ENCODE measurements at regions not wholly inside any gene's neighbourhood (a gene's known extent, or its start where the extent isn't known, plus 50 kb on each side); places are given as distances from the start of the nearest gene placed in this dataset.
"Not testable (repeated sequence)": the region's sequence is repeated elsewhere in the genome, so short reads cannot be mapped to it uniquely, and the experiment has no call there.

DNA sequence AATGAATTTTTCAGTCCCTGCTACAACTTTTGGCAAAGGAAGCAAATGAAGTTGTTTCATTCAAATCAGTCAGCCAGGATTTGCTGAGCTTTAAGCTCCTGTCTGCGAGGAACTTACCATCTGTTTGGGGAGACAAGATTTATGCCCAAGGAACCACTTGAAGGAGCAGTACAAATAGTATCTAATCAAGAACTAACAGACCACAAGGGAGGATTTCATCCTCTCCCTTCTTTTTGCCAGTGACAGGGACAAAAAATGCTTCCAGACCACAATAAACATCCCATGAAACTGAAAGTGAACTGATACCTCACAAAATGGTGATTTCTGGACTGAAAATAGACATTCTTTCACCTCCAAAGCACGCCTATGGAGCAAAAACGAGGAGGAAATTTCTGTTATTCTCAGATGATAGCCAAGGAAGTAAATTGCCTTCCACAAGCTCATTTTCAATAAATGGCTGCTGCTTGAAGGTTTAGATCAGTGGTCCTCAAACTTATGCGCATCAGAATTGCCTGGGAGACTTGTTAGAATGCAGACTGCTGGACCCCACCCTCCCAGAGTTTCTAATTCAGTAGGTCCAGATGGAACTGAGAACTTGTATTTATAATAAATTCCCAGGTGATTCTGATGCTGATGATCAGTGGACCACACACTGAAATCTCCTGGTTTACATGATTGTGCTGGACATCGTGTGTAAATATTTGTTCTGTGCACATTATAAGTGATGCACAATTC lies 202.4 kb upstream of the GADL1 start:
- peaks cover 2% of the 10 kb centered on the region for H3K9me3 Mint-ChIP-seq (ENCODE audit: unreplicated experiment)
- TF ChIP-seq CTCF (IDR thresholded peaks at IDR 0.05; ENCODE audit: insufficient read depth, low read depth, low read length) (no peak), EZH2 (IDR thresholded peaks at IDR 0.05; ENCODE audit: insufficient read depth, low read length) (no peak)
- FAIRE-seq, result no peak
- H2AFZ ChIP-seq (ENCODE audit: low read depth, low read length), result no peak overlapping the region
- DNase-seq (ENCODE audit: low read depth), result no peak
- H3K4me2 ChIP-seq (ENCODE audit: low read length), result no peak overlapping the region
- no peak overlapping the region for H3K27ac Mint-ChIP-seq (ENCODE audit: unreplicated experiment)
- no peaks in the 10 kb centered on the region for H3K9me3 ChIP-seq (ENCODE audit: insufficient read depth, low read depth, low read length)
- peaks cover 13% of the 10 kb centered on the region for H3K4me1 Mint-ChIP-seq (ENCODE audit: low read depth, unreplicated experiment)
- no peaks in the 10 kb centered on the region for H3K79me2 ChIP-seq (ENCODE audit: insufficient read depth, low read length)
- no peak overlapping the region for H3K4me3 Mint-ChIP-seq (ENCODE audit: unreplicated experiment)
- H3K36me3 Mint-ChIP-seq (ENCODE audit: low read depth, unreplicated experiment), result no peaks in the 10 kb centered on the region
- H3K9ac ChIP-seq (ENCODE audit: low read length), result no peak overlapping the region
- H3K27me3 Mint-ChIP-seq (ENCODE audit: low read depth, unreplicated experiment), result peaks cover 5% of the 10 kb centered on the region
- H3K36me3 ChIP-seq (ENCODE audit: insufficient read depth, low read length), result no peaks in the 10 kb centered on the region
- no peaks in the 10 kb centered on the region for H4K20me1 ChIP-seq (ENCODE audit: insufficient read depth, low read length)
- H3K27me3 ChIP-seq (ENCODE audit: insufficient read depth, low read length), result no peaks in the 10 kb centered on the region
- no peak overlapping the region for H3K4me3 ChIP-seq (ENCODE audit: insufficient read depth, low read depth, low read length)
- H3K4me1 ChIP-seq (ENCODE audit: insufficient read depth, low read length), result no peaks in the 10 kb centered on the region
- no peak overlapping the region for H3K27ac ChIP-seq (ENCODE audit: low read depth, low read length)

DNA sequence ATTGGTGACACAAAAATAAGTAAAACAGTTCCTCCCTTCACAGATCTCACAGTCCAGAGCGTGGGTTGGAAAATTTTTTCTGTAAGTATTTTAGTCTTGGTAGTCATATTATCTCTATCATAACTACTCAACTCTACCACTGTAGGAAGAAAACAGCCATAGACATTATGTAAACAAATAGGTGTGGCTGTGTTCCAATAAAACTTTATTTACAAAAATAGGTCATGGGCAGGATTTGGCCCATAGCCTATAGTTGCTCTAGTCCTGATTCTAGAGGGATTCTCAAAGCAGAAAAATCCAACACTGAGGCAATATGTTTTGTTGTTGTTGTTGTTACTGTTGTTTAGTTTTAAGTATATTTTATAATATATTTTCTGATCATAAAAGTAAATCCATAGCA lies 206.1 kb upstream of the GADL1 start:
- TF ChIP-seq CTCF (IDR thresholded peaks at IDR 0.05; ENCODE audit: insufficient read depth, low read depth, low read length) (no peak), EZH2 (IDR thresholded peaks at IDR 0.05; ENCODE audit: insufficient read depth, low read length) (no peak)
- Histone ChIP-seq H3K36me3 (ENCODE audit: insufficient read depth, low read length) (no peaks in the 10 kb centered on the region), H3K4me3 (ENCODE audit: insufficient read depth, low read depth, low read length) (no peak overlapping the region), H3K27me3 (ENCODE audit: insufficient read depth, low read length) (no peaks in the 10 kb centered on the region), H3K9me3 (ENCODE audit: insufficient read depth, low read depth, low read length) (no peaks in the 10 kb centered on the region), H3K79me2 (ENCODE audit: insufficient read depth, low read length) (no peaks in the 10 kb centered on the region), H3K4me2 (ENCODE audit: low read length) (no peak overlapping the region), H3K27ac (ENCODE audit: low read depth, low read length) (no peak overlapping the region), H3K9ac (ENCODE audit: low read length) (no peak overlapping the region), H4K20me1 (ENCODE audit: insufficient read depth, low read length) (no peaks in the 10 kb centered on the region), H2AFZ (ENCODE audit: low read depth, low read length) (no peak overlapping the region), H3K4me1 (ENCODE audit: insufficient read depth, low read length) (peaks cover 6% of the 10 kb centered on the region)
- Mint-ChIP-seq H3K27me3 (ENCODE audit: low read depth, unreplicated experiment) (peaks cover 5% of the 10 kb centered on the region), H3K36me3 (ENCODE audit: low read depth, unreplicated experiment) (no peaks in the 10 kb centered on the region), H3K4me1 (ENCODE audit: low read depth, unreplicated experiment) (peaks cover 14% of the 10 kb centered on the region), H3K9me3 (ENCODE audit: unreplicated experiment) (no peaks in the 10 kb centered on the region), H3K4me3 (ENCODE audit: unreplicated experiment) (no peak overlapping the region), H3K27ac (ENCODE audit: unreplicated experiment) (no peak overlapping the region)
- no peak for DNase-seq (ENCODE audit: low read depth)
- no peak for FAIRE-seq

DNA sequence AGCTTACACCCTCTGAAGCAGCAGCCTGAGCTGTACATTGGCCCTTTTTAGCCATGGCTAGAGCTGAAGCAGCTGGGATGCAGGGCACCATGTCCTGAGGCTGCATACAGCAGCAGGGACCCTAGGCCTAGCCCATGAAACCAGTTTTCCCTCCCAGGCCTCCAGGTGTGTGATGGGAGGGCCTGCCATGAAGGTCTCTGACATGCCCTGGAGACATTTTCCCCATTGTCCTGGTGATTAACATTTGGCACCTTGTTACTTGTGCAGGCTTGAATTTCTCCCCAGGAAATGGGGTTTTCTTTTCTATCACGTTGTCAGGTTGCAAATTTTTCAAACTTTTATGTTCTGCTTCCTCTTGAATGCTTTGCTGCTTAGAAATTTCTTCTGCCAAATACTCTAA lies 206.8 kb upstream of the GADL1 start:
- H3K79me2 ChIP-seq (ENCODE audit: insufficient read depth, low read length); DNase-seq (ENCODE audit: low read depth); H3K4me3 Mint-ChIP-seq (ENCODE audit: unreplicated experiment); H3K4me3 ChIP-seq (ENCODE audit: insufficient read depth, low read depth, low read length); H3K4me2 ChIP-seq (ENCODE audit: low read length); H4K20me1 ChIP-seq (ENCODE audit: insufficient read depth, low read length); H3K27me3 Mint-ChIP-seq (ENCODE audit: low read depth, unreplicated experiment); H3K27ac Mint-ChIP-seq (ENCODE audit: unreplicated experiment); H3K27ac ChIP-seq (ENCODE audit: low read depth, low read length); H3K9me3 Mint-ChIP-seq (ENCODE audit: unreplicated experiment); H3K27me3 ChIP-seq (ENCODE audit: insufficient read depth, low read length); H3K36me3 Mint-ChIP-seq (ENCODE audit: low read depth, unreplicated experiment); H3K9ac ChIP-seq (ENCODE audit: low read length); H2AFZ ChIP-seq (ENCODE audit: low read depth, low read length); H3K9me3 ChIP-seq (ENCODE audit: insufficient read depth, low read depth, low read length); FAIRE-seq; H3K36me3 ChIP-seq (ENCODE audit: insufficient read depth, low read length): not testable (repeated sequence)
- peaks cover 12% of the 10 kb centered on the region for H3K4me1 ChIP-seq (ENCODE audit: insufficient read depth, low read length)
- peaks cover 20% of the 10 kb centered on the region for H3K4me1 Mint-ChIP-seq (ENCODE audit: low read depth, unreplicated experiment)
